Loucy (cell line): ENCODE measurements at regions not wholly inside any gene's neighbourhood (a gene's known extent, or its start where the extent isn't known, plus 50 kb on each side); places are given as distances from the start of the nearest gene placed in this dataset.
"Not testable (repeated sequence)": the region's sequence is repeated elsewhere in the genome, so short reads cannot be mapped to it uniquely, and the experiment has no call there.

ENCODE experiments used
- H2AFZ ChIP-seq: fragments of 200-600 bp; sonication (generic); 2 replicates; pipeline ENCODE4 v1.6.0; 2016; ENCODE audit warnings: antibody characterized with exemption, mild to moderate bottlenecking, low read length, moderate library complexity
- H3F3A ChIP-seq: fragments of 200-600 bp; 2 replicates; pipeline ENCODE4 v1.6.0; 2016; ENCODE audit warnings: antibody characterized with exemption, low read depth, mild to moderate bottlenecking
- H3K27me3 ChIP-seq: fragments of 200-600 bp; sonication (generic); 2 replicates; pipeline ENCODE4 v1.6.1; 2014; ENCODE audit warnings: low read length, mild to moderate bottlenecking; ENCODE audit not compliant: insufficient read depth, poor library complexity, severe bottlenecking
- H3K36me3 ChIP-seq: fragments of 200-600 bp; sonication (generic); 2 replicates; pipeline ENCODE4 v1.6.1; 2016; ENCODE audit warnings: low read length; ENCODE audit not compliant: insufficient read depth
- H3K4me1 ChIP-seq: fragments of 200-600 bp; sonication (generic); 2 replicates; pipeline ENCODE4 v1.5.1; 2014; ENCODE audit warnings: low read length, mild to moderate bottlenecking; ENCODE audit not compliant: insufficient read depth, poor library complexity, severe bottlenecking
- H3K4me2 ChIP-seq: fragments of 200-600 bp; sonication (generic); 2 replicates; pipeline ENCODE4 v1.6.0; 2014; ENCODE audit warnings: antibody characterized with exemption, low read length, low read depth, mild to moderate bottlenecking; ENCODE audit not compliant: poor library complexity, severe bottlenecking
- H3K4me3 ChIP-seq: fragments of 200-600 bp; sonication (generic); 2 replicates; pipeline ENCODE4 v1.5.1; 2014; ENCODE audit warnings: low read length, mild to moderate bottlenecking, mixed read lengths; ENCODE audit not compliant: poor library complexity, severe bottlenecking
- H3K79me2 ChIP-seq: fragments of 200-600 bp; sonication (generic); 2 replicates; pipeline ENCODE4 v1.6.1; 2014; ENCODE audit warnings: low read length; ENCODE audit not compliant: insufficient read depth
- H3K9ac ChIP-seq: fragments of 200-600 bp; sonication (generic); 2 replicates; pipeline ENCODE4 v1.6.0; 2014; ENCODE audit warnings: mild to moderate bottlenecking, low read depth, low read length, moderate library complexity; ENCODE audit not compliant: poor library complexity, severe bottlenecking
- H3K9me2 ChIP-seq: fragments of 200-600 bp; sonication (generic); replicated peaks from 2 replicates; pipeline ENCODE4 v1.6.1; 2016; ENCODE audit warnings: low read depth, low read length, mixed read lengths
- H3K9me3 ChIP-seq: fragments of 200-600 bp; sonication (generic); 2 replicates; pipeline ENCODE4 v1.6.1; 2014; ENCODE audit warnings: mild to moderate bottlenecking, antibody characterized with exemption, low read length, low read depth; ENCODE audit not compliant: insufficient read depth
- H4K20me1 ChIP-seq: fragments of 200-600 bp; sonication (generic); 2 replicates; pipeline ENCODE4 v1.6.0; 2014; ENCODE audit warnings: antibody characterized with exemption, low read length, mild to moderate bottlenecking; ENCODE audit not compliant: insufficient read depth, poor library complexity, severe bottlenecking
- EZH2phosphoT487 ChIP-seq: fragments of 200-600 bp; IDR thresholded peaks from 2 replicates; pipeline ENCODE4 v1.6.1; 2018; ENCODE audit warnings: antibody characterized with exemption, mild to moderate bottlenecking, moderate library complexity, borderline replicate concordance
- TF ChIP-seq, protein P1 (sequence below): fragments of 200-600 bp; sonication (generic); conservative IDR thresholded peaks from 2 replicates; pipeline ENCODE4 v1.5.1; 2014; ENCODE audit warnings: mild to moderate bottlenecking, antibody characterized with exemption, low read length

DNA sequence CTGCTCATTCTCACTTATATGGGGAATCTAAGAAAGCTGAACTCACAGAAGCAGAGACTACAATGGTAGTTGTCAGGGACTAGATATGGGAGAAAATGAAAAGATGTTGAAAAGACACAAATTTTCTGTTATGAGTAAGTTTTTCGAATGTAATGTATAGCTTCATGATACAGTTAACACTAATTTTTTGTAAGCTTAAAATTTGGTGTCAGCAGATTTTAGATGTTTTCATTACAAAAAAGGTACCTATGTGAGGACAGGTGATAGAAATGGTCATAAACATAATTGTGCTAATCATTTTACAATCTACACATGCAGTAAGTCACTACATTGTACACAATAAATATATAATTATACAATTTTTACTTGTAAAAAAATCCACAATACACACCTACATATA lies 286.6 kb downstream of the ZNF33B start:
- Histone ChIP-seq H3K9me2 (no peaks in the 10 kb centered on the region), H4K20me1 (no peaks in the 10 kb centered on the region), H3K9me3 (no peaks in the 10 kb centered on the region; the same call in 1 of the 2 replicates), H3K9ac (no peak overlapping the region), H3K79me2 (no peaks in the 10 kb centered on the region), H2AFZ (no peak overlapping the region), H3K4me2 (no peak overlapping the region), H3K36me3 (no peaks in the 10 kb centered on the region), H3K27me3 (no peaks in the 10 kb centered on the region), H3K4me3 (no peak overlapping the region), H3F3A (no peaks in the 10 kb centered on the region), H3K4me1 (no peaks in the 10 kb centered on the region)
- no peak for TF ChIP-seq EZH2phosphoT487
- TF ChIP-seq, protein P1, sequence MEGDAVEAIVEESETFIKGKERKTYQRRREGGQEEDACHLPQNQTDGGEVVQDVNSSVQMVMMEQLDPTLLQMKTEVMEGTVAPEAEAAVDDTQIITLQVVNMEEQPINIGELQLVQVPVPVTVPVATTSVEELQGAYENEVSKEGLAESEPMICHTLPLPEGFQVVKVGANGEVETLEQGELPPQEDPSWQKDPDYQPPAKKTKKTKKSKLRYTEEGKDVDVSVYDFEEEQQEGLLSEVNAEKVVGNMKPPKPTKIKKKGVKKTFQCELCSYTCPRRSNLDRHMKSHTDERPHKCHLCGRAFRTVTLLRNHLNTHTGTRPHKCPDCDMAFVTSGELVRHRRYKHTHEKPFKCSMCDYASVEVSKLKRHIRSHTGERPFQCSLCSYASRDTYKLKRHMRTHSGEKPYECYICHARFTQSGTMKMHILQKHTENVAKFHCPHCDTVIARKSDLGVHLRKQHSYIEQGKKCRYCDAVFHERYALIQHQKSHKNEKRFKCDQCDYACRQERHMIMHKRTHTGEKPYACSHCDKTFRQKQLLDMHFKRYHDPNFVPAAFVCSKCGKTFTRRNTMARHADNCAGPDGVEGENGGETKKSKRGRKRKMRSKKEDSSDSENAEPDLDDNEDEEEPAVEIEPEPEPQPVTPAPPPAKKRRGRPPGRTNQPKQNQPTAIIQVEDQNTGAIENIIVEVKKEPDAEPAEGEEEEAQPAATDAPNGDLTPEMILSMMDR, result no peak

GRCh38 chr10:42336593-42337337 lies 301.6 kb downstream of the ZNF33B start:
- H4K20me1 ChIP-seq, H3K4me2 ChIP-seq, H3F3A ChIP-seq, H3K36me3 ChIP-seq, H3K9ac ChIP-seq, H3K4me3 ChIP-seq, H3K27me3 ChIP-seq, H2AFZ ChIP-seq, H3K79me2 ChIP-seq, H3K4me1 ChIP-seq, H3K9me2 ChIP-seq: not testable (repeated sequence)
- peaks cover 13% of the 10 kb centered on the region; the same call in 1 of the 2 replicates for H3K9me3 ChIP-seq

GRCh38 chr10:42335653-42336296 lies 302.6 kb downstream of the ZNF33B start:
- not testable (repeated sequence) for H2AFZ ChIP-seq, H3K9ac ChIP-seq, H3K79me2 ChIP-seq, H3K4me1 ChIP-seq, H3K4me3 ChIP-seq, H3F3A ChIP-seq, H4K20me1 ChIP-seq, H3K36me3 ChIP-seq, H3K27me3 ChIP-seq, H3K9me2 ChIP-seq, H3K4me2 ChIP-seq
- peaks cover 13% of the 10 kb centered on the region; the same call in 1 of the 2 replicates for H3K9me3 ChIP-seq

DNA sequence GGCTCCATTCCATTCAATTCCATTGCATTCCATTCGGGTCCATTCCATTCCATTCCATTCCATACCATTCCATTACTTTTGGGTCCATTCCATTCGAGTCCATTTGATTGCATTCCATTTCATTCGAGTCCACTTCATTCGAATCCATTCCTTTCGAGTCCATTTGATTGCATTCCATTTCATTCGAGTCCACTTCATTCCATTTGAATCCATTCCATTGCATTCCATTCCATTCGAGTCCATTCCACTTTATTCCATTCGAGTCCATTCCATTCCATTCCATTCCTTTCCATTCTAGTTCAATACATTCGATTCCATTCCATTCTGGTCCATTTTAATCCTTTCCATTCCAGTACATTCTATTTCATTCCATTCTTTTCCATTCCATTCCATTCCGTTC lies 334.0 kb downstream of the ZNF33B start:
- H4K20me1 ChIP-seq, result no peaks in the 10 kb centered on the region
- H3K9ac ChIP-seq, result no peak overlapping the region
- H3K4me3 ChIP-seq, result no peak overlapping the region
- TF ChIP-seq, protein P1, result no peak
- TF ChIP-seq EZH2phosphoT487, result no peak
- peaks cover 83% of the 10 kb centered on the region for H3K9me3 ChIP-seq
- H3K9me2 ChIP-seq, result no peaks in the 10 kb centered on the region
- no peaks in the 10 kb centered on the region for H3K36me3 ChIP-seq
- no peak overlapping the region for H3K4me2 ChIP-seq
- H3K4me1 ChIP-seq, result no peaks in the 10 kb centered on the region
- H2AFZ ChIP-seq, result no peak overlapping the region
- H3K27me3 ChIP-seq, result no peaks in the 10 kb centered on the region
- no peaks in the 10 kb centered on the region for H3F3A ChIP-seq
- H3K79me2 ChIP-seq, result no peaks in the 10 kb centered on the region

DNA sequence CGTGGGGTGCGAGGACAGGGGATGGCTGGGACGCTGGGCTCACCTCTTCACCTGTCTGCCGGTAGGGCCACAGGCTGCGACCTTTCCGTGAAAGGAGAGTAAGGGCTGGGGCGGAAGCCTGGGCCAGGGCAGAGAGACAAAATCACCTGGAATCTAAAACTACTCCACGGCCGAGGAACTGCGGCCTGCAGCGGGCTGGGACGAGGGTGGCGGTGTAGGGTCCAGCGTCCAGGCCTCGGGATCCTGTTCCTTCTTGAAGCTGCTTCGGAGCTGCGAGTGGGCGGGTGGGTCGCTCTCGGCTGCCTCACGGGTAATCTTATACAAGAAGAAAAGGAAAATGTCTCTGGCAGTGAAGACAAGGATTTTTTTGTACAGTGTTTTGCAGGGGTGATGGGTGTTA lies 356.5 kb downstream of the ZNF33B start:
- H3F3A ChIP-seq, H3K4me1 ChIP-seq, H3K27me3 ChIP-seq, H3K9ac ChIP-seq, H3K4me3 ChIP-seq, H3K9me3 ChIP-seq, H3K36me3 ChIP-seq, H3K4me2 ChIP-seq, H4K20me1 ChIP-seq, H2AFZ ChIP-seq, H3K79me2 ChIP-seq, H3K9me2 ChIP-seq: not testable (repeated sequence)

- not testable (repeated sequence) for H3K9me2 ChIP-seq, H3K79me2 ChIP-seq, H3K27me3 ChIP-seq, H4K20me1 ChIP-seq, H3K9ac ChIP-seq, H3K4me2 ChIP-seq, H3K36me3 ChIP-seq, H3K9me3 ChIP-seq, H2AFZ ChIP-seq, H3F3A ChIP-seq, H3K4me3 ChIP-seq, H3K4me1 ChIP-seq
These were observed 368.6 kb downstream of the ZNF33B start for GRCh38 chr10:42269788-42270187.
